Loucy (cell line): ENCODE measurements at regions not wholly inside any gene's neighbourhood (a gene's known extent, or its start where the extent isn't known, plus 50 kb on each side); places are given as distances from the start of the nearest gene placed in this dataset.

Source experiments
- H2AFZ ChIP-seq: fragments of 200-600 bp; sonication (generic); 2 replicates; pipeline ENCODE4 v1.6.0; 2016; ENCODE audit warnings: antibody characterized with exemption, mild to moderate bottlenecking, low read length, moderate library complexity
- H3F3A ChIP-seq: fragments of 200-600 bp; 2 replicates; pipeline ENCODE4 v1.6.0; 2016; ENCODE audit warnings: antibody characterized with exemption, low read depth, mild to moderate bottlenecking
- H3K27me3 ChIP-seq: fragments of 200-600 bp; sonication (generic); 2 replicates; pipeline ENCODE4 v1.6.1; 2014; ENCODE audit warnings: low read length, mild to moderate bottlenecking; ENCODE audit not compliant: insufficient read depth, poor library complexity, severe bottlenecking
- H3K36me3 ChIP-seq: fragments of 200-600 bp; sonication (generic); 2 replicates; pipeline ENCODE4 v1.6.1; 2016; ENCODE audit warnings: low read length; ENCODE audit not compliant: insufficient read depth
- H3K4me1 ChIP-seq: fragments of 200-600 bp; sonication (generic); 2 replicates; pipeline ENCODE4 v1.5.1; 2014; ENCODE audit warnings: low read length, mild to moderate bottlenecking; ENCODE audit not compliant: insufficient read depth, poor library complexity, severe bottlenecking
- H3K4me2 ChIP-seq: fragments of 200-600 bp; sonication (generic); 2 replicates; pipeline ENCODE4 v1.6.0; 2014; ENCODE audit warnings: antibody characterized with exemption, low read length, low read depth, mild to moderate bottlenecking; ENCODE audit not compliant: poor library complexity, severe bottlenecking
- H3K4me3 ChIP-seq: fragments of 200-600 bp; sonication (generic); 2 replicates; pipeline ENCODE4 v1.5.1; 2014; ENCODE audit warnings: low read length, mild to moderate bottlenecking, mixed read lengths; ENCODE audit not compliant: poor library complexity, severe bottlenecking
- H3K79me2 ChIP-seq: fragments of 200-600 bp; sonication (generic); 2 replicates; pipeline ENCODE4 v1.6.1; 2014; ENCODE audit warnings: low read length; ENCODE audit not compliant: insufficient read depth
- H3K9ac ChIP-seq: fragments of 200-600 bp; sonication (generic); 2 replicates; pipeline ENCODE4 v1.6.0; 2014; ENCODE audit warnings: mild to moderate bottlenecking, low read depth, low read length, moderate library complexity; ENCODE audit not compliant: poor library complexity, severe bottlenecking
- H3K9me2 ChIP-seq: fragments of 200-600 bp; sonication (generic); replicated peaks from 2 replicates; pipeline ENCODE4 v1.6.1; 2016; ENCODE audit warnings: low read depth, low read length, mixed read lengths
- H3K9me3 ChIP-seq: fragments of 200-600 bp; sonication (generic); 2 replicates; pipeline ENCODE4 v1.6.1; 2014; ENCODE audit warnings: mild to moderate bottlenecking, antibody characterized with exemption, low read length, low read depth; ENCODE audit not compliant: insufficient read depth
- H4K20me1 ChIP-seq: fragments of 200-600 bp; sonication (generic); 2 replicates; pipeline ENCODE4 v1.6.0; 2014; ENCODE audit warnings: antibody characterized with exemption, low read length, mild to moderate bottlenecking; ENCODE audit not compliant: insufficient read depth, poor library complexity, severe bottlenecking
- CTCF ChIP-seq: fragments of 200-600 bp; sonication (generic); conservative IDR thresholded peaks from 2 replicates; pipeline ENCODE4 v1.5.1; 2014; ENCODE audit warnings: mild to moderate bottlenecking, antibody characterized with exemption, low read length
- EZH2phosphoT487 ChIP-seq: fragments of 200-600 bp; IDR thresholded peaks from 2 replicates; pipeline ENCODE4 v1.6.1; 2018; ENCODE audit warnings: antibody characterized with exemption, mild to moderate bottlenecking, moderate library complexity, borderline replicate concordance

DNA sequence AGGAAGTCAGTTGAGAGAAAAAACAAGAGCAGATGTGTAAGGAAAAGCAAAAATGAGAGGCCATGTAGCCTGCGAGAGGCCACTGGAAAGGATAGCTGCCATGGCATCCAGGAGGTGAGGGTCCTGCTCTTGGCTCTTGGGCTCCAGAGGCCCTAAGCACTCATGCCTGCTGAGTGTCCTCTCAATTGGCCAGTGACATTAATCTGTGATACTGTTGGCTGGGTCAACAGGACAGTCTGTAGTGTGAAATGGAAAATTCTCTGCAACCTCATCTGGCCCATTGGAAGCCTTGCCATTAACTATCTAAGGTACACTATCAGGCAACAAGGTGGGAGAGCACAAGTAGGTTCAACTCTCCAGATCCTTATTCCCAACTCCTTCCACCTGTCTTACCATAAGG, 180.9 kb downstream of the LY86 start:
- no peaks in the 10 kb centered on the region for H3F3A ChIP-seq
- H4K20me1 ChIP-seq, result no peaks in the 10 kb centered on the region
- no peaks in the 10 kb centered on the region for H3K36me3 ChIP-seq
- H3K4me3 ChIP-seq, result no peak overlapping the region
- H3K9me2 ChIP-seq, result no peaks in the 10 kb centered on the region
- no peak overlapping the region for H3K4me2 ChIP-seq
- no peak overlapping the region for H2AFZ ChIP-seq
- H3K79me2 ChIP-seq, result no peaks in the 10 kb centered on the region
- no peaks in the 10 kb centered on the region for H3K27me3 ChIP-seq
- H3K9ac ChIP-seq, result no peak overlapping the region
- H3K4me1 ChIP-seq, result no peaks in the 10 kb centered on the region
- TF ChIP-seq CTCF, result no peak
- TF ChIP-seq EZH2phosphoT487, result no peak
- H3K9me3 ChIP-seq, result no peaks in the 10 kb centered on the region

GRCh38 chr6:6771224-6771945, 182.9 kb downstream of the LY86 start:
- Histone ChIP-seq H3K79me2 (no peaks in the 10 kb centered on the region), H3F3A (no peaks in the 10 kb centered on the region), H3K36me3 (no peaks in the 10 kb centered on the region), H3K9me3 (no peaks in the 10 kb centered on the region), H3K27me3 (no peaks in the 10 kb centered on the region), H3K9ac (no peak overlapping the region), H3K4me3 (no peak overlapping the region), H2AFZ (no peak overlapping the region), H3K4me2 (no peak overlapping the region), H4K20me1 (no peaks in the 10 kb centered on the region), H3K9me2 (no peaks in the 10 kb centered on the region), H3K4me1 (no peaks in the 10 kb centered on the region)
- TF ChIP-seq EZH2phosphoT487 (no peak), CTCF (no peak)

DNA sequence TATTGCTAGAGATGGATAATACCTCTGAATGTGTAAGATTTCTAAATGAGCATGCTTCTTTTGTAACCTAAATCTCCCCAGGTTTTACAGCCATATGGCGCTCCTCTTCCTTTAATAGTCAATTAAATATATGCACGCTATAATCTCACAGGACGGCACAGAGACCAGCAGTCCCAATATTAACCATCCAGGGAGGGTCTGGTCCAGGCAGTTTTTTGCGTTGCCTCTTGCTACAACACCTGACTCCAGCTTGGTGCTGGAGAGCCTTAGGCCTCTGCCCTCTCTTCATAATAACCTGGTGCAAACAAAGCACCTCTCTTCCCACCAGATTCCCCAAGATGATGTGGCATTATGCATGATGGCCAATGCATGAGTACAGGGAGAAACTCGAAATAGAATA, 183.4 kb downstream of the LY86 start:
- Histone ChIP-seq H3K9me3 (no peaks in the 10 kb centered on the region), H3K36me3 (no peaks in the 10 kb centered on the region), H3K27me3 (no peaks in the 10 kb centered on the region), H3K9me2 (no peaks in the 10 kb centered on the region), H3K4me3 (no peak overlapping the region), H3K4me1 (no peaks in the 10 kb centered on the region), H4K20me1 (no peaks in the 10 kb centered on the region), H3F3A (no peaks in the 10 kb centered on the region), H2AFZ (no peak overlapping the region), H3K79me2 (no peaks in the 10 kb centered on the region), H3K9ac (no peak overlapping the region), H3K4me2 (no peak overlapping the region)
- no peak for TF ChIP-seq EZH2phosphoT487
- no peak for TF ChIP-seq CTCF
